NCI-H146 (cell line): ENCODE measurements at regions not wholly inside any gene's neighbourhood (a gene's known extent, or its start where the extent isn't known, plus 50 kb on each side); places are given as distances from the start of the nearest gene placed in this dataset.

Experiments used
- DNase-seq: peaks from one replicate; lab custom pipeline; 2025; lab: John Stamatoyannopoulos, UW

DNA sequence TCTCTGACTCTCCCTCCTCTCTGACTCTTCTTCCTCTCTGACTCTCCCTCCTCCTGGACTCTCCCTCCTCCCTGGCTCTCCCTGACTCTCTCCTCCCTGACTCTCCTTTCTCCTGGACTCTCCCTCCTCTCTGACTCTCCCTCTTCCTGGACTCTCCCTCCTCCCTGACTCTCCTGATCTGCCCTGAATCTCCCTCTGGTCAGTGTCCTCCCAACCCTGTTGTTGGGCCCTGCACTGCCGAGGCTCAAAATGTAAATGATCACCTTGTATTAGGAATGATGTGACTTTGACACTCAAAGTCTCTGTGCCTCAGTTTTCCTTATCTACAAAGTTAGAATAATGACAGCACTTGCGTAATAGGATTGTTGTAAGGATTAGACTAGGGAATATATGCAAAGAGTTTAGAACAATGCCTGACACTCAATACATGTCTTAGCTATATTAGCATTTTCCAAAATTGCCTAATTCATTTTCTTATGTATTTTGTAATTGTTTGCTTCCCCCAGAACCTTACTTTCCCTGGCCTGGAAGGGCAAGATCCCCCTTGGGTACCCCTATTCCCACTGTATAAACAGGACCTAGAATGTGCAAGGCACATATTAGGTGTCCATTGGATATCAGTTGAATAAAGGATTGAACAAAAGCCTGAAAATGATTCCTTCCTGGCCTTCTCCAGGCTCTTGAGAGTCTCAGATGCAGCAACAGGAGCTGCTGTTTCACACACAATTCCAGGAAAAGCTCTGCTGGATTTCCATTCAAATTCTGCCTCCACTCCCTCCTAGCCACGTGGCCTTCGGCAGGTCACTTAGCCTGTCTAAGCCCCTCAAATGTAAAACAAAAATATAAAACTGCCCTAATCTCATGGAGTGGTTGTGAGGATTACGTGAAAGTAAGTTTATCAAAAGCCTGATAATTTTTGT, 170.1 kb downstream of the INHBB start:
- DNase-seq: no peak

- DNase-seq: no peak
Measured at GRCh38 chr2:120516679-120517314, 170.9 kb downstream of the INHBB start.

DNA sequence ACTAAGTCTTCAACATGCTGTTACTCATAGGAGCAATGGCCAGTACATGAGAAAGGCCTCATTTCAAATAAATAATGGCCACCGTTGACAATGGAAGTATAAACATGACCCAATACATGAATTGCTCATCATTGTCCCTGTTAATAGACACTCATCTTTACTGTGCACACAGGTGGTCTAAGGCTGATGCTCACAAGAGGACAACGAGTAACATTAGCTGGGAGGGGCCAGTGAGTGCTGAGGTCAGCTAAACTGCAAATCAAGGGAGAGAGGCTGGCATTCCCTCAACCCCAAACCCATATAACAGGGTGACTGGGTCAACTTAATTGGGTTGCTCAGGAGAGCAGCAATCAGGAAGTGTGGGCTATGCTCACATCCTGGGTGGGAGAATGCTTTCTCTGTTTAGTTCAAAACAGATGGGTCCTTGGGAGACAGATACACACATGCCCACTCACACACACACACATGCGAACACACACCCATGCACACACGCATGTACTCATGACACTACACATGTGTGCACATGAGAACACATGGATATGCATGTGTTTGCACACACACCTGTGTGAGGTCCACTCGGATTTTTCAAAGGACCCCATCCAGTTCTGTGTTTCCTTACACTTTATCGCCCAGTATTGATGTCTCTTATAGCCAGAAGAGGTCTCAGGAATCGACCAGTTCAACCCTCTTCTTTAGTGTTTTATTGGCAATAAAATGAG, 172.0 kb downstream of the INHBB start:
- peak; percentile 7 for DNase-seq

GRCh38 chr2:120518819-120519218, 172.9 kb downstream of the INHBB start:
- DNase-seq: no peak

GRCh38 chr2:120519469-120519868, 173.5 kb downstream of the INHBB start:
- no peak for DNase-seq

DNA sequence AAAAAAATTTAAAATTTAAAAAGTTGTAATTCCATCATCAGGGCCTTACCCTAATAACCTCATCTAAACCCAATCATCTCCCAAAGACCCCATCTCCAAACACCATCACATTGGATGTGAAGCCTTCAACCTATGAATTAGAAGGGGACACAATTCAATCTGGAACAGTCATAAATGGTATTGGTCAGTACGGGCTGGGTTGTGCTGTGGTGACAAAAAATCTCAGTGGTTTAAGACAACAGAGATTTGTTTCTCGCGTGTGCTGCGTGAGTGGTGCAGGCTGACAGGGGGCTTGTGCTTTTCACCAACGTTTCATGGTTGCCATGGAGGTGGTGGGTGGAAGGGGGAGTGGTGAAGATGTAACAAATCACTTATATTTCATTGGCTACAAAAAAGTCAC, 174.5 kb downstream of the INHBB start:
- no peak for DNase-seq

- no peak for DNase-seq
Measured at GRCh38 chr2:120520929-120521912, 175.3 kb downstream of the INHBB start.

DNA sequence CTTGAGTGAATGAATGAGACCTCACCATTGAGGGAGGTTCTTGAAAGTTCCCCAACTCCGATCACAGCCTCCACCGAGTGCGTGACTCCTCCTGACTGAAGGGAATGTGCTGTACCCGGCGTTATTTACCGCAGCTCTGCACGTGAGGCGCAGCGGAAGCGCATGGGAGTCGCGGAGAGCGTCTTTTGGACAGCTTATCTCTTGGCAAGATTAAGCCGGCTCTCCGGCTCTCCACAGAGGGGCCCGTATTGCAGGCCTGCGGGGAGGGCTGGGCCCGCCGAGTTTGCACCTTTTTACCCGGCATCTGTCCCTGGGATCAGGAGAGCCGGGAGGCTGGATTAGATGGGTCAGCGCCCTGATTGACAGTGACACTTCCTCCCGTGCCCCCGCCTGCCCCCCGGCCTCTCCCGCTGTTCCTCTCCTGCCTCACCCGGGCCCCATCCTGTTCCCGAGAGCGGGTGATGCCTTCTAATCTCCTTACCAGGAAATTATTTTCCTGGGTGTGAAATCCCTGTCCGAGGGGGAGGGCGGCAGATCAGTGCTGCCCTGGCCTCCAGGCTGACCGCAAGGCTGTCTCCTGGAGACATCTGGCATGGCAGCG, 176.3 kb downstream of the INHBB start:
- DNase-seq: no peak

DNA sequence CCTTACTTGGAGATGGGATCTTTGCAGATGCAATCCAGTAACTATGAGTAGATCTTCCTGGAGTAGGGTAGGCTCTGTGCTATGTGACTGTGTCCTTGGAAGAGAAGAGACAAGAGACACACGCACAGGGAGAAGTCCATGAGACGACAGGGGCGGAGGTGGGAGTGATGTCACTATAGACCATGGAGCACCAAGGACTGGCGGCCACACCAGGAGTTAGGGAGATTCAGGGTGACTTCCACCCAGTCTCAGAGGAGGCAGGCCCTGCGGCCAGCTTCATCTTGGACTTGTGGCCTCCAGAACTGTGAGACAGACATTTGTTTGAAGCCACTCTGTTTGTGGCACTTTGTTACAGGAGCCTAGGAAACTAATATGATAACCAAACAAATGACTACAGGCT, 177.8 kb downstream of the INHBB start:
- no peak for DNase-seq

DNA sequence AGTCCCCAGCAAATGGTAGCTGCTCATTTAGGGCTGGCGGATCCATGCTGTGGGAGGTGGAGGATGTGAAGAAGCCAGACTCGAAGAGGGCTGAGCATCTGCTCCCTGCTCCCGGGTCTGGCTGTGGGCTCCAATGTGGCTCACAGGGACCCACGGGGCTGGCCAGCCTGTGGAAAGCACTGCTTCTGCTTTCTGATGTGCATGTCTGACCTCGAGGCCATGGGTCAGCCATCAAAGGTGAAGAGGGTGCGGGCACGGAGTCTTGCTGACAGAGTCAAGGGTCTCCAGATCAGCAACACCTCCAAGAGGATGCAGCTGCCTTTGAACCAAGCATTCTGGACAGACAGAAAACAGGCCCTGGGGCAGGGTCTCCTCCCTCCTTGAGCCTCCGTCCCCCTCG, 178.2 kb downstream of the INHBB start:
- no peak for DNase-seq

DNA sequence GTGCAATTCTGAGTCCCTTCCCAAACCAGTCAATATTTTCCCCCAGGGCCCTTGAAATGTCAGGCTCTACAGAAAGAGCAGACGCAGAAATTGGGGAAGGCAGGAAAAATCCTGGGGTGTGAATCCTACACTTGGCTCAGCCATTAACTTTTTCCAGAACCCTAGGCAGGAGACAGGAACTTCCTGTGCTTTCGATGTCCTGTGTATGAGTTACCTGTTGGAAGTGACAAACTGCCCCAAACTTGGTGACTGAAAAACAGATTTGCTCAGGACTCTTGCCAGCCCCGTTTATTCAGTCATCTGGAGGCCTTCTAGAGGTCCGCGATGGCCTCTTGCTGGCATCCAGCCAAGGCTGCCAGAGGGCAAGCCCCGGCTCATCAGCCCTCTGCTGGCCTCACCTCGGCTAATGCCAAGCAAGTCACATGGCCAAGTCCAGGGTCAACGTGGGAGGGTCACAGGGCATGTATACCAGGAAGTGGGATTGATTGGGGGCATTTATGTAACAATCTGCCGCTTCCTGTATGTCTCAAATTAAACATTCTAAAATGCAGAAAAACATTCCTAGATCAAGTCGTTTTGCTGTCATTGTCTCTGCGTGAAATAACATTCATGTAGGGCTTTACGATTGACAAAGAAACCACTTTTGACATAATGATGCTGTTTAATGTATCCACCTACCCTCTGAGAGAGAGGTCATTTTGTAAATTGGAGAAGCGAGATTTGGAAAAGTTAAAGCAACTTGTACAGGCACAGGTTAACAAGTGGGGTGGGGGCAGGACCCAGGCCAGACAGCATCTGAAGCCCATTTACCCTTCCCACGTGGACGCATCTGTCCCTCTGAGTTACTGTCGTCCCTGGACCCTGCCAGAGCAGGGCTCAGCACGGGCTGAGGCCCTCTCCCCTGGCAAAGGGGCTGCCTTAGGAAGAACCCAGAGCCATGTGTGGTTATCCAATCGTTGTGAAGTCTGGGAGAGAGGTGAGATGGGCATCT, 179.4 kb downstream of the INHBB start:
- DNase-seq: peak; percentile 22

GRCh38 chr2:120526047-120526562, 180.2 kb downstream of the INHBB start:
- DNase-seq: no peak

GRCh38 chr2:120526997-120527945, 181.3 kb downstream of the INHBB start:
- DNase-seq: no peak

- no peak for DNase-seq
Measured at GRCh38 chr2:120528051-120528692, 182.2 kb downstream of the INHBB start.

DNA sequence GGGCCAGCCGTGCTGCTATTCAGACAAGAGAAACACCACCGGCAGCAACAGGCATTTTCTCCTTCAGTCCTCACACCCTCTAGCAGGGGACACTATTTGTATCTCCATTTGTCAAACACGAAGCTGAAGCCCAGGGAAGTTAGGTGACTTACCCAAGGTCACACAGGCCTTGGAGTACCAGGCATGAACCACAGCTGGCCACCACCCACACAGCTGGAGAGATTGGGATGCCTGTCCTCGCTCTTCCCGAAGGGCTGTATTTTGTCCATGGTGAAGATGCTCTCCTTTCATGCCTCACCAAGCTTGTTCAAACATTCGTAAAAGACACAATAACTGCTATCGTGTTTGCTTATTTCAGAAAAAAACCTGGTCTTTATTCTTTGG, 182.7 kb downstream of the INHBB start:
- DNase-seq: no peak

DNA sequence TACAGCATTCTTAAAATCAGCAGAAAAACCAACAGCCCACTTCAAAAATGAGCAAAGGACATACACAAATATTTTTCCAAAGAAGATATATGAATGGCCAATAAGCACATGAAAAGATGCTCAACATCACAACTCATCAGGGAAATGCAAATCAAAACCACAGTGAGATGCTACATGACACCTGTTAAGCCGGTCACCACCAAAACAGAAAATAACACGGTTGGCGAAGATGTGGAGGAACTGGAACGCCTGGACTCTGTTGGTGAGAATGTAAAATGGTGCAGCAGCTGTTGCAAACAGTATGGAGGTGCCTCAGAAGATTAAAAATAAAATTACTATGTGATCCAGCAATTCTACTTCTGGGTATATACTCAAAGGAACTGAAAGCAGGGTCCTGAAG, 184.8 kb downstream of the INHBB start:
- no peak for DNase-seq

GRCh38 chr2:120531365-120531764, 185.4 kb downstream of the INHBB start:
- no peak for DNase-seq
